Right cardiac atrium (tissue), 5 donors: ENCODE measurements at regions not wholly inside any gene's neighbourhood (a gene's known extent, or its start where the extent isn't known, plus 50 kb on each side); places are given as distances from the start of the nearest gene placed in this dataset.

Experiments used
- ATAC-seq, 2 donors: fragments of 200-7000 bp; cut with Tn5 transposase; one replicate each; pipeline versions ENCODE4 v1.8.0 to v1.9.1; 2020; ENCODE audit warnings: moderate library complexity in 2 of 2, mild to moderate bottlenecking in 1 of 2
- DNase-seq, 3 donors: peaks; one replicate each; pipeline ENCODE4 v3.0.0-alpha.2; 2020
- H3K27ac ChIP-seq: one replicate; pipeline ENCODE4 v1.5.1; 2013; ENCODE audit warnings: mild to moderate bottlenecking, low read length, control low read depth, moderate library complexity
- H3K27me3 ChIP-seq: one replicate; pipeline ENCODE4 v1.6.1; 2013; ENCODE audit not compliant: control insufficient read depth, insufficient read depth
- H3K4me1 ChIP-seq: one replicate; pipeline ENCODE4 v1.6.1; 2013; ENCODE audit warnings: low read length; ENCODE audit not compliant: control insufficient read depth, insufficient read depth
- H3K4me3 ChIP-seq: one replicate; pipeline ENCODE4 v1.5.1; 2013; ENCODE audit warnings: low read length, control low read depth
- H3K9me3 ChIP-seq: one replicate; pipeline ENCODE4 v1.6.1; 2013; ENCODE audit warnings: low read length; ENCODE audit not compliant: control insufficient read depth
- WGBS: extraction: QIAGEN DNeasy Blood & Tissue Kit; methylation state at CpG from one replicate; pipeline ENCODE4 v1.1.7; 2013; 5-methylcytosine and 5-hydroxymethylcytosine counted together
- intact Hi-C, 4 donors: fragments of 100-400 bp; cut with DNase I; formaldehyde crosslinking; loops; one replicate each; pipeline versions ENCODE4 v1.11.0 to v1.14.0; 2022 to 2023
- donor health status: healthy with polysubstance abuse.
- donor health status: DM: no; HTN: yes; CAD: no.
- donor health status: DM: no; HTN: no; CAD: no.
- donor health status: DM: no; HTN: yes; CAD: no; lungs with severe emphysema.
- donor health status: DM: yes; HTN: yes; CAD: no.

DNA sequence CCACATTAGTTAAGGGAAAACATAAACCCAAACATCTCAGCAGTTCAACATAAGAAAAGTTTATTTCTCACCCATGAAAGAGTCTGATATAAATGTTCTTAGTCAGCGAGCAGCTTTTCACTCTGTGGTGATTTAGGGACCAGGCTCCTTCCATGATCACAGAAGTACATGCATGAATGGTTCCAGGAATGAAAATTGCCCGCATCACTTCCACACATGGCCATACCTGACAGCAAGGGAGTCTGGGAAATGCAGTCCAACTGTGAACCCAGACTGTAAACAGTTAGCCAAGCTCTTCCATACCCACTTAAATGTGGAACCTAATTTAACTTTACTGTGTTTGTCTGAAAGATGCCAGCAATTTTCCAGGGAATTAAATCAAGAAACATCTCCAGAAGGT lies 353.9 kb downstream of the HACE1 start:
- no peak for ATAC-seq
- DNase-seq = no peak
- no peak overlapping the region for H3K27ac ChIP-seq
- H3K4me3 ChIP-seq = no peak overlapping the region
- H3K27me3 ChIP-seq = no peaks in the 10 kb centered on the region
- no peaks in the 10 kb centered on the region for H3K4me1 ChIP-seq
- 83% methylated on average over 2 of the region's 2 CpGs for WGBS
- H3K9me3 ChIP-seq = no peaks in the 10 kb centered on the region
- intact Hi-C loops = no loop called here

DNA sequence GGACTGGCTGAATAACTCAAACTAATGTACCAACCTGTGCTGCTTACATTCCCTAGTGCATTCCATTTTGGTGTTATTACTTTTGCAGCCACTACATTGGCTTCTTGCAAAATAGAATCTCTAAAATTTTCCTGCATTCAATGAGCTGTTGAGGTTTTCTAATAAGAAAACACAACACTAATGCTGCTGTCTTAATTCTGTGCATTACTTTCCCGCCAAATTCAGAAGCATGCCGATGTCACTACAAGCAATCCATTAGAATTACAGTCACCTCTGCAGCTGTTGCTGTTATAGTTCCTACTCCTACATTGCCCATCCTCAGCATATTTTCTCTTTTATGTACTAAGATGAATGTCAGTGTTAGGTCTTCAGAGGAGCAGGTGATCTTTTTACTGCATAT lies 359.5 kb downstream of the HACE1 start:
- no peak overlapping the region for H3K4me3 ChIP-seq
- H3K27me3 ChIP-seq = no peaks in the 10 kb centered on the region
- H3K27ac ChIP-seq = no peak overlapping the region
- 87% methylated on average over 2 of the region's 2 CpGs for WGBS
- intact Hi-C loops = no loop called here
- DNase-seq = no peak
- H3K9me3 ChIP-seq = no peaks in the 10 kb centered on the region
- no peaks in the 10 kb centered on the region for H3K4me1 ChIP-seq
- ATAC-seq = no peak

DNA sequence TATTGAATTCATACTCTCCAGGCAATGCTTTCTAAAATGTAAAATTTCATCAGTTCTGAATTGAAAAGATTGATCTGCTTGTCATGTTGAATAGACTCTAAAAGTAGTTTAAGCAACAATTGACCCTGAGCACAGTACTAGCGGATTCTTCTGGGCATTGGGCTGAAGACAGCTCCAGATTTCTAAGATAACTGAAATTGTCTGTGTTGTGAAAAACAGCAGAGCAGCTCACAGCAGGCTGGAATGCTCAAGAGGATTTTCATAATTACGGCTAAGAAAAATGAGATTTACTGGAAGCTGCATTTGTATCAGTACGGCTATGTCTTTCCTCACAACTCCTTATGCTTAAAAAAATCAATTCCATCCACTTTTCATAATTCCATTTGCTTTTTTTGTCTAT lies 373.7 kb downstream of the HACE1 start:
- ATAC-seq (no peak), DNase-seq (no peak)
- no peaks in the 10 kb centered on the region for H3K4me1 ChIP-seq
- no peak overlapping the region for H3K27ac ChIP-seq
- whole genome bisulfite sequencing = 53% methylated on average over 3 of the region's 3 CpGs
- H3K9me3 ChIP-seq = no peaks in the 10 kb centered on the region
- H3K27me3 ChIP-seq = no peaks in the 10 kb centered on the region
- H3K4me3 ChIP-seq = no peak overlapping the region
- intact Hi-C loops = no loop called here

DNA sequence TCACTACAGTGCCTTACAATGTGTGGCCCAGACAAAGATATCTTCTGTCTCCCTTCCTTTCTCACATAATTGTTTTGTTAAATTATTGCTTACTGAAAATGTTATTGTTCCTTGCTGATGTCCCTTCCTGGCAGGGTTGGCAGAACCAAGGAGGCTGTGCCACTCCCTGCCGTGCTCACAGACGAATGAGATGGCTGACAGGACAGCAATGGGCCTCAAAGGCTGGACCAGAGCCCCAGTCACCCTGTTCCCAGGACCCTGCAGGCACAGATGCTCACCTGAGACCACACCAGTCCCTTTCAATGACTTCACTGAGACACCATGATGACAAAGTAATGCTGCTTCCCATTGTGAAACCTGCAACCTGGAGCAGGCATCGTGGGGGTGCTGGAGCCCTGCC lies 375.1 kb downstream of the HACE1 start:
- H3K4me1 ChIP-seq = no peaks in the 10 kb centered on the region
- H3K9me3 ChIP-seq = no peaks in the 10 kb centered on the region
- no peak overlapping the region for H3K27ac ChIP-seq
- intact Hi-C loops = no loop called here
- no peak for DNase-seq
- WGBS = 67% methylated on average over 3 of the region's 3 CpGs
- no peak for ATAC-seq
- no peaks in the 10 kb centered on the region for H3K27me3 ChIP-seq
- no peak overlapping the region for H3K4me3 ChIP-seq

DNA sequence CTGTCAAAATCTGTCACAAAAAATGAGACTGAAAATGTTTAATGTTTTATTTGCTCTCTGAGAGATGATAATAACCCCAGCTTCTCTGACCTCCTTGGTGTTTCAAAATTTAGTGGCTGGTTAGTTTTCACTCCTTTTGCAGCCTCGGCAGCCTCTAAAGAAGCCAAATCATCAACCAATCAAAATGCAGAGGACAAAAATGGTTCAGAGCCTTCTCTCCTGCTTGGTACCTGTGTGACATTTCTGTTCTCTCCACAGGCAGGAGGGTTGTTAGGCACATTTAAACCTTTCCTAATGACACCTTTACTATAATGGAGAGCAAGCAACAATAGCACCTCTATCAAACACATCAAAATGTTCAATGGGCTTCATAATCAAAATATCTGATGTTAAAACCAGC lies 375.5 kb downstream of the HACE1 start:
- intact Hi-C loops = no loop called here
- Histone ChIP-seq H3K27ac (no peak overlapping the region), H3K27me3 (no peaks in the 10 kb centered on the region), H3K4me3 (no peak overlapping the region), H3K9me3 (no peaks in the 10 kb centered on the region), H3K4me1 (no peaks in the 10 kb centered on the region)
- DNase-seq (no peak), ATAC-seq (no peak)
- WGBS = 59% methylated on average over 1 of the region's 1 CpG

DNA sequence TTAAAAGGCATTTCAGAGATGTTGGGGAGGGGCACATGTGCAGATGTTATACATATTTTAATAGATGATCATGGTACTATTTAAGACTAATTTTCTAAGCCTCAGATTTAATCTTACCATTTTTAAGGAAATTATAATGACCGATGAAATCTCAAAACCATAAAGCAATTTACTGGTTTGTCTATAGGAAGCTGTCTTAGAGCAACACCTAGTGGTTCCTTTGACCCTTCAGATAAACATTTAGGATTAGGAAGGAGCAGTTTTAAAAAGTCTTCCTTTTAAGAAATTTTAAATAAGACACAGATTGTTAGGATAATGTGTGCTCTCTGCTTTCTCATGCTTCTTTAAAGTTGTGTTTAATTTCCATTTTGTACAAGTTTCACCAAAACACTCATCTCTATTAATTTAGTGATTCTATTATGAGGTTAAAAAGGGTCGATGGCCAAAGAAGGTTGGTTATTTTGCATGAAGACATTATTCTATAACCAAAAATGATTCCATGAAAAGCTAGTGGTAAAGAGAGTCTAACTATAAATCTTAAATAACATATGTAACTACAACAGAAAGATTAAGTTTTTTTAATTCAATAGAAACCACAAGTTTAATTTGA lies 376.4 kb downstream of the HACE1 start:
- Histone ChIP-seq H3K27me3 (no peaks in the 10 kb centered on the region), H3K27ac (no peak overlapping the region), H3K4me1 (no peaks in the 10 kb centered on the region), H3K9me3 (no peaks in the 10 kb centered on the region), H3K4me3 (no peak overlapping the region)
- DNase-seq (no peak), ATAC-seq (no peak)
- intact Hi-C loops = no loop called here
- 24% methylated on average over 2 of the region's 2 CpGs for WGBS

DNA sequence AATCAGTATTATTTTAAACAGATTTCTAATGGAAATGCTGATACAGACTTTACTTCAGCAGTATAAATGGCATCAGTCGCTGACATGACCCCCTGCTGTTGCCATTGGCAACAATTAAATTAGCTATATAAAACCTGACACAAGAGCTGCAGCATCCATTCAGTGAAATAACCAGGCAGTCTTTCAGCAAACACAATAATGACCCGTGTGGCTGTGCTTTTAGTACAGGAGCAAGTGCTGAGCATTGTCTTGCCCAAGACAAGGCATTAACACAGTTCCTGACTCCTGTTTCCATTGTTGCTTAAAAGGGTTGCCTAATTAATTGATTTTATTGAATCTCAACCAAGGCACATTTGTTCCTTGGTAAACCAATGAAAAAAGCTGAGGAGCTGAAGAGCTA lies 382.1 kb downstream of the HACE1 start:
- no peak overlapping the region for H3K27ac ChIP-seq

DNA sequence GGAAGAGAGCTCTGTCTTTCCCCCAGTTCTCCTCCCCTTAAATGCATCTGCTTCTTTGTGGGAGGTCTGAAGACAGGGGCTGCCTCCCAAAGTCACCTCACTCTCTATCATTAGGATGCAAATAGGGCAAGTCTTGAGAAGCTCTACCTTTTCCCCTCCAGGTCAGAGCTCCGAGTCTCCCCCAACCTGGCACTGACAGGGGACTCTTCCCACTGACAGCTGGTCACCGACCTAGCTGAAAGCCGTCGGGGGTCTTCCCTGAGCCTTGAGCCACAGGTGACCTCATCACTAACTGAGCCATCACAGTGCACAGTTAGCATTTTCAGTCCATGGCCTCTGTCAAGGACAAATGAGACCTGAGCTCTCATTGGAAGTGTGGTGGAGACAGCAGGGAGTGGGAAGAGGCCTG lies 386.7 kb downstream of the HACE1 start:
- intact Hi-C loops = no loop called here
- Histone ChIP-seq H3K9me3 (no peaks in the 10 kb centered on the region), H3K27ac (no peak overlapping the region), H3K4me1 (no peaks in the 10 kb centered on the region), H3K27me3 (no peaks in the 10 kb centered on the region), H3K4me3 (no peak overlapping the region)
- 31% methylated on average over 4 of the region's 4 CpGs for WGBS
- DNase-seq = no peak
- no peak for ATAC-seq

More for the DNA sequence above, 382.1 kb downstream of the HACE1 start:
- no peak for DNase-seq
- H3K4me3 ChIP-seq = no peak overlapping the region
- ATAC-seq = no peak
- no peaks in the 10 kb centered on the region for H3K4me1 ChIP-seq
- 62% methylated on average over 2 of the region's 2 CpGs for WGBS
- H3K9me3 ChIP-seq = no peaks in the 10 kb centered on the region
- intact Hi-C loops = no loop called here
- H3K27me3 ChIP-seq = no peaks in the 10 kb centered on the region

DNA sequence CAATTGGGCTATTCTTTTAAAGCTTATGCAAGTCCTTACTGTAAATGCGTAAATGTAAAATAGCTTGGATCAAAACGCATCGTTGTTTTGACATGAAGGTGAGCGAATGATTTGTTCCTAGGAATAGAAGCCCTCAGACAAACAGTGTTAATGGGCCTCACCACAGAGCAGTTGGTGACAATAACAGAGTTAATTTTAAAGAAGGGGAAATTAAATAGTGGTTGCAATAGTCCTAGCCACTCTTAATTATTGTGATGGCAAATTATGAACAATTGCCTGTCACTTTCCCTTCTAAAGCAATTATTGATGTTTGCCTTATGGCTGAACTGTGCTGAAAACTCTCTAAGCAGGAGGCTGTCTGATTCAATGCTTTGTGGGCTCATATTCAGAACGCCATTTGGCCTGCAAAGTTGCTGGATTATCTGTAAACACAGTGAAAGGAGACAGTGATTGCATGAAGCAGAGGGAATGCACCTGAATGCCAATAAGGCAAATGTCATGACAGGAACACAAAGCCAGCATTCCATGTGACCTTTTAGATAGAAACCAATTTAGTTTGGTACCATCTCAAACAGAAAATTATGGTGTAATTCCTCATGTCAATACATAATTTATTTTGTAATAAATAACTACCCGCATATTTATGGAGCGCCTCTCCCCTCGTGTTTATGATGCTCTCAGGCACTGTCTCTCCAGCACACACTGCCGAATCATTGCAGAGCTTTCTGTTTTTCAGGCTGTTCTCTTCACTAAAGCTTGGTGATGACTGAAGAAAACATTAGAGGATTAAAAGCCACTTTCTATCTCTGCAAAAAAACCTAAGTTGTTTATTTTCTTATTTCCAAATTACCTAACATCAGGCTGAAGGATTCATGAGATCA lies 387.5 kb downstream of the HACE1 start:
- H3K4me1 ChIP-seq = no peaks in the 10 kb centered on the region
- no peaks in the 10 kb centered on the region for H3K27me3 ChIP-seq
- no peak overlapping the region for H3K4me3 ChIP-seq
- no peak for ATAC-seq
- intact Hi-C loops = no loop called here
- H3K9me3 ChIP-seq = no peaks in the 10 kb centered on the region
- H3K27ac ChIP-seq = no peak overlapping the region
- DNase-seq = no peak
- 60% methylated on average over 9 of the region's 9 CpGs for WGBS

DNA sequence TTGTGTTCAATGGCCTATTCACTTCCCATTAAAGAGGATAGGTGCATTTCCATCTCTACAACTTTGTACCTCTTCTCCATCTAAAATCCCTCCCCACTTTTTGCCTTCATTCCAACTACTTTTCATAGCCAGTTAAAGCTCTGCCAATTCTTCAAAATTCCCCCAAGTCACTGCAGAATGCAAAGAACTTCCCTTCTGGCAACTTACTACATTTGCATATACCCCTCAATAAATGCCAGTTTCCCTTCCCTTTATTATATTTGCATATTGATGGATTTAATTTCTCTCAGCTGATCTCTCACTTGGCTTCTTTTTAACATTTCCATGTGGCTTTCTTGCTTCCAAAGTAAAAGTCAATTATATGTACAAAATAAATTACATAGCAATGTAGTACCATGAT lies 393.4 kb downstream of the HACE1 start:
- H3K27ac ChIP-seq = no peak overlapping the region
- no peaks in the 10 kb centered on the region for H3K27me3 ChIP-seq
- no peak overlapping the region for H3K4me3 ChIP-seq
- no peaks in the 10 kb centered on the region for H3K4me1 ChIP-seq
- ATAC-seq = no peak
- no peak for DNase-seq
- H3K9me3 ChIP-seq = no peaks in the 10 kb centered on the region
- intact Hi-C loops = no loop called here

DNA sequence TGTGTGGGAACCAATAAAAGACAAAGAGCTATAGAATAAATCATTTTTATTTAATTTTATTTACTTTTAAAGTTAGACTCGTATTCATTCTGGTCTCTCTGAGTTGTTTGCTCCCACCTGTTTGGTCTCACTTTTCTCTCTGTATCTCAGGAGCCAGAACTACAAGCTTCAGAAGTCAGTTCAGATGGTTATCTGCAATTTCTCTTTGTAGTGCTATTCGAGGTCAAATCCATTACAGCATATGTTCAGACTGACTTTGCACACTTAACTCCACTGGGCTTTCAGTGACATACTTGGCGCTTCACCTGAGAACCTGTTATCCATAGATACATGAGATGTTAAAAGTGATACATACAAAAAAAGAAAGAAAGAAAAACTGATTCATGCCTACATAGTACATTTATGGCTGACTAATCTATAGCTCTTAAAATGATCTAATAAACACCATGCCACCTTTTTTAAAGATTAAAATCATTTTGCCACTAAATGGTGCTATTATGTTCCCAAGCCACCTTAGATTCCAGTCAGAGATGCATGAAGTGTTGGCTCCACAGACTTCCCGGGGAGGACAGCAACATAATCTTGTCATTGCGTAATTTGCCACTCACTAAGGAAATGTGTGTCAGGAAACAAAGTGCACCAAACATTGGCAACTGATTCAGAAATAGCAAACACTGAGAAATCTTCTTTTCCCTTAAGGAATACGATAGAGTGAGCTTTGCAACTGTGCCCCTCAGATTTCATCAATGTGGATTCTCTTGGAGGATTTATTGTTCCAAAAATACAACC lies 396.7 kb downstream of the HACE1 start:
- no peak overlapping the region for H3K4me3 ChIP-seq
- ATAC-seq (no peak), DNase-seq (no peak)
- intact Hi-C loops = no loop called here
- no peaks in the 10 kb centered on the region for H3K27me3 ChIP-seq
- no peak overlapping the region for H3K27ac ChIP-seq
- 54% methylated on average over 6 of the region's 6 CpGs for WGBS
- H3K9me3 ChIP-seq = no peaks in the 10 kb centered on the region
- H3K4me1 ChIP-seq = no peaks in the 10 kb centered on the region
